OCI-LY7 (cell line): ENCODE measurements at regions not wholly inside any gene's neighbourhood (a gene's known extent, or its start where the extent isn't known, plus 50 kb on each side); places are given as distances from the start of the nearest gene placed in this dataset.
"Not testable (repeated sequence)": the region's sequence is repeated elsewhere in the genome, so short reads cannot be mapped to it uniquely, and the experiment has no call there.

Source experiments
- BruUV-seq: library from RNA; stranded (reverse); fragments of 400-500 nt; replicated peaks from 2 replicates; lab custom pipeline; 2021; lab: Mats Ljungman, UMichigan
- CTCF ChIA-PET: fragments of 300-600 bp; sonication (Branson Sonifier 250); formaldehyde crosslinking; loops from one replicate; lab custom pipeline; 2022; ENCODE audit warnings: antibody characterized with exemption; ENCODE audit not compliant: unreplicated experiment; lab: Charles Lee
- POLR2A ChIA-PET: fragments of 300-600 bp; sonication (Branson Sonifier 250); formaldehyde crosslinking; loops from one replicate; lab custom pipeline; 2022; ENCODE audit warnings: antibody characterized with exemption; lab: Charles Lee
- DNase-seq: peaks from one replicate; pipeline ENCODE4 v3.0.0-alpha.2; 2015; ENCODE audit warnings: low spot score
- H2AFZ ChIP-seq: fragments of 200-600 bp; sonication (generic), shearing (Covaris generic); 2 replicates; pipeline ENCODE4 v1.6.1; 2014; ENCODE audit warnings: mild to moderate bottlenecking, antibody characterized with exemption, low read length, moderate library complexity
- H3K27ac ChIP-seq: fragments of 200-600 bp; sonication (generic); 2 replicates; pipeline ENCODE4 v1.5.1; 2014; ENCODE audit warnings: mixed run types, low read depth, mild to moderate bottlenecking, moderate library complexity, low read length, inconsistent platforms; ENCODE audit not compliant: poor library complexity, severe bottlenecking
- H3K36me3 ChIP-seq: fragments of 200-600 bp; sonication (generic); 2 replicates; pipeline ENCODE4 v1.6.1; 2014; ENCODE audit warnings: mild to moderate bottlenecking, antibody characterized with exemption, low read length, moderate library complexity, mixed read lengths; ENCODE audit not compliant: insufficient read depth
- H3K4me1 ChIP-seq: fragments of 200-600 bp; sonication (generic); 2 replicates; pipeline ENCODE4 v1.5.1; 2014; ENCODE audit warnings: mild to moderate bottlenecking, low read length; ENCODE audit not compliant: insufficient read depth, poor library complexity, severe bottlenecking
- H3K4me2 ChIP-seq: fragments of 200-600 bp; sonication (generic); 2 replicates; pipeline ENCODE4 v1.6.1; 2014; ENCODE audit warnings: mild to moderate bottlenecking, low read length
- H3K4me3 ChIP-seq: fragments of 200-600 bp; sonication (generic); 2 replicates; pipeline ENCODE4 v1.5.1; 2014; ENCODE audit warnings: mild to moderate bottlenecking, low read depth, low read length; ENCODE audit not compliant: poor library complexity, severe bottlenecking
- H3K79me2 ChIP-seq: fragments of 200-600 bp; sonication (generic); 2 replicates; pipeline ENCODE4 v1.6.1; 2016; ENCODE audit warnings: low read depth, mild to moderate bottlenecking, low read length, moderate library complexity, mixed read lengths; ENCODE audit not compliant: insufficient read depth
- H3K9me2 ChIP-seq: fragments of 200-600 bp; sonication (generic); 2 replicates; pipeline ENCODE4 v1.6.1; 2016; ENCODE audit warnings: mild to moderate bottlenecking, low read length, mixed read lengths; ENCODE audit not compliant: insufficient read depth
- H3K9me3 ChIP-seq: fragments of 200-600 bp; sonication (generic); 2 replicates; pipeline ENCODE4 v1.6.1; 2014; ENCODE audit warnings: mild to moderate bottlenecking, mixed run types, low read length, mixed read lengths
- H4K20me1 ChIP-seq: fragments of 200-600 bp; sonication (generic); 2 replicates; pipeline ENCODE4 v1.6.1; 2014; ENCODE audit warnings: mild to moderate bottlenecking, antibody characterized with exemption, low read length, moderate library complexity, mixed read lengths; ENCODE audit not compliant: insufficient read depth
- EZH2phosphoT487 ChIP-seq: fragments of 200-600 bp; sonication (generic); IDR thresholded peaks from 2 replicates; pipeline ENCODE4 v1.6.1; 2018; ENCODE audit warnings: low read depth, borderline replicate concordance, mild to moderate bottlenecking, mixed run types, antibody characterized with exemption, low read length, moderate library complexity, mixed read lengths
- intact Hi-C: fragments of 100-400 bp; cut with micrococcal nuclease; formaldehyde crosslinking; loops from one replicate; pipeline ENCODE4 v1.10.0; 2022; ENCODE audit not compliant: unreplicated experiment
- TF ChIP-seq, protein P1 (sequence below): fragments of 200-600 bp; sonication (generic); conservative IDR thresholded peaks from 2 replicates; pipeline ENCODE4 v1.5.1; 2014; ENCODE audit warnings: mild to moderate bottlenecking, antibody characterized with exemption, low read length, moderate library complexity, mixed read lengths

DNA sequence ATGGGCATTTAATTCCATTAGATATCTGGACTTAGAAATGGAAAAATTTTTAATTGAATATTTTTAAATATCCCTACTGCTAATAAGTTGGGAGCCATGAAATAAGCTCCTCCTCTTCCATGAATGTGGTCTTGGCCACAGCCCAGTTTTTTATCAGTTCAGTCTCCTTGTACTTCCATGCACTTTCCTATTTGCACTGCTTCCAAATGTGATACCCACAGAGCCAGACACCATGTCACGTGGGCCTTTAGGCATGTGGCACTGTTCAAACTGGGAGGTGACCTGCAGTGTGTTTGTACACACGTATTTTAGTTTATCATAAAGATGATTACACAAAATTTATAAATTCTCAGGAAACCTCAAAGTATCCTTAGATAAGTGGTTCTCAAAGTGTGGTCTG lies 80.1 kb upstream of the DGKG start:
- CTCF ChIA-PET = no interaction called here
- H3K27ac ChIP-seq = no peak overlapping the region
- no peak overlapping the region for H3K4me3 ChIP-seq
- no TSS peak for BruUV-seq
- no peaks in the 10 kb centered on the region for H3K9me2 ChIP-seq
- H4K20me1 ChIP-seq = no peaks in the 10 kb centered on the region
- intact Hi-C loops = no loop called here
- H3K36me3 ChIP-seq = no peaks in the 10 kb centered on the region
- POLR2A ChIA-PET = interaction anchor here (0.6 kb wide), 1 partner anchor 93 kb away, joined by 3 read pairs; no protein-coding TSS in a partner anchor
- no peaks in the 10 kb centered on the region for H3K79me2 ChIP-seq
- no peak overlapping the region for H3K4me2 ChIP-seq
- DNase-seq = no peak
- H3K9me3 ChIP-seq = no peaks in the 10 kb centered on the region
- no peaks in the 10 kb centered on the region for H3K4me1 ChIP-seq
- TF ChIP-seq EZH2phosphoT487 = no peak
- TF ChIP-seq, protein P1, sequence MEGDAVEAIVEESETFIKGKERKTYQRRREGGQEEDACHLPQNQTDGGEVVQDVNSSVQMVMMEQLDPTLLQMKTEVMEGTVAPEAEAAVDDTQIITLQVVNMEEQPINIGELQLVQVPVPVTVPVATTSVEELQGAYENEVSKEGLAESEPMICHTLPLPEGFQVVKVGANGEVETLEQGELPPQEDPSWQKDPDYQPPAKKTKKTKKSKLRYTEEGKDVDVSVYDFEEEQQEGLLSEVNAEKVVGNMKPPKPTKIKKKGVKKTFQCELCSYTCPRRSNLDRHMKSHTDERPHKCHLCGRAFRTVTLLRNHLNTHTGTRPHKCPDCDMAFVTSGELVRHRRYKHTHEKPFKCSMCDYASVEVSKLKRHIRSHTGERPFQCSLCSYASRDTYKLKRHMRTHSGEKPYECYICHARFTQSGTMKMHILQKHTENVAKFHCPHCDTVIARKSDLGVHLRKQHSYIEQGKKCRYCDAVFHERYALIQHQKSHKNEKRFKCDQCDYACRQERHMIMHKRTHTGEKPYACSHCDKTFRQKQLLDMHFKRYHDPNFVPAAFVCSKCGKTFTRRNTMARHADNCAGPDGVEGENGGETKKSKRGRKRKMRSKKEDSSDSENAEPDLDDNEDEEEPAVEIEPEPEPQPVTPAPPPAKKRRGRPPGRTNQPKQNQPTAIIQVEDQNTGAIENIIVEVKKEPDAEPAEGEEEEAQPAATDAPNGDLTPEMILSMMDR = no peak
- no peak overlapping the region for H2AFZ ChIP-seq

DNA sequence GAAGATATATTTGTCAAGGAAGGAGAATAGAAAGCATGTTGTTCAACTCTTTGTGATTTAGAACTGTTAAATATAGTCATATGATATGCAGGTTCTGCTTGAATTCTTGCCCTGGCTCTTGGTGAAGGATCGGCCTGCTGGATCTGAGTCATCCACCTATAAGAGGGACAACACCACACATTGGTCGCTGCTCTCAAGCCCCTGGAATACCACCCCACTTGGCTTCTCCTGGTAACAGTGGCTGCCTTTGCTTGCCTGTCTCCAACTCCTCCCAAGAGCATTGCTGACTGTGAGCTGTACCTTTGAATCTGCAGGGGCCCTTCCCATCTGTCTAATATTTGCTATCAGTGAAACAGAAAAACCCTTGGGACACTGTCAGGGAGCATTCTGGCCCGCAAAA lies 78.9 kb upstream of the DGKG start:
- DNase-seq = no peak
- BruUV-seq = no TSS peak
- Histone ChIP-seq H3K27ac (no peak overlapping the region), H4K20me1 (no peaks in the 10 kb centered on the region), H3K4me2 (no peak overlapping the region), H3K4me3 (no peak overlapping the region), H3K9me2 (no peaks in the 10 kb centered on the region), H3K79me2 (no peaks in the 10 kb centered on the region), H3K9me3 (no peaks in the 10 kb centered on the region), H3K36me3 (no peaks in the 10 kb centered on the region), H3K4me1 (no peaks in the 10 kb centered on the region), H2AFZ (no peak overlapping the region)
- intact Hi-C loops = no loop called here
- ChIA-PET CTCF (no interaction called here), POLR2A (no interaction called here)
- TF ChIP-seq, protein P1 = no peak
- no peak for TF ChIP-seq EZH2phosphoT487

DNA sequence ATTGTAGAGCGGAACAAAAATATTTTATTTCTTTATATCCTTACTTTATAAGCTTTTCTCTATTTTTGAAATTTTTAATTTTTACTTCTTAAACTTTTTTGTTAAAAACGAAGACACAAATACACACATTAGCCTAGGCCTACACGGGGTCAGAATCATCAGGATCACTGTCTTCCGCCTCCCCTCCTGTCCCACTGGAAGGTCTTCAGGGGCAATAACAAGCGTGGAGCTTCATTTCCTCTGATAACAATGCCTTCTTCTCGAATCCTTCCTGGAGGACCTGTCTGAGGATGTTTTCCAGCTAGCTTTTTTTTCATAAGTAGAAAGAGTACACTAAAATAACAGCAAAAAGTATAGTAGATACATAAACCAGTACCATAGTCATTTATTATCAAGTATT lies 77.7 kb upstream of the DGKG start:
- ChIA-PET CTCF (no interaction called here), POLR2A (interaction anchor here (0.6 kb wide), 1 partner anchor 177 kb away, joined by 3 read pairs; no protein-coding TSS in a partner anchor)
- Histone ChIP-seq H3K4me3 (no peak overlapping the region), H2AFZ (no peak overlapping the region), H3K9me2 (no peaks in the 10 kb centered on the region), H3K27ac (no peak overlapping the region), H3K79me2 (no peaks in the 10 kb centered on the region), H4K20me1 (no peaks in the 10 kb centered on the region), H3K4me2 (no peak overlapping the region), H3K9me3 (no peaks in the 10 kb centered on the region), H3K4me1 (no peaks in the 10 kb centered on the region), H3K36me3 (no peaks in the 10 kb centered on the region)
- TF ChIP-seq, protein P1 = no peak
- no peak for TF ChIP-seq EZH2phosphoT487
- intact Hi-C loops = no loop called here
- no peak for DNase-seq
- no TSS peak for BruUV-seq

DNA sequence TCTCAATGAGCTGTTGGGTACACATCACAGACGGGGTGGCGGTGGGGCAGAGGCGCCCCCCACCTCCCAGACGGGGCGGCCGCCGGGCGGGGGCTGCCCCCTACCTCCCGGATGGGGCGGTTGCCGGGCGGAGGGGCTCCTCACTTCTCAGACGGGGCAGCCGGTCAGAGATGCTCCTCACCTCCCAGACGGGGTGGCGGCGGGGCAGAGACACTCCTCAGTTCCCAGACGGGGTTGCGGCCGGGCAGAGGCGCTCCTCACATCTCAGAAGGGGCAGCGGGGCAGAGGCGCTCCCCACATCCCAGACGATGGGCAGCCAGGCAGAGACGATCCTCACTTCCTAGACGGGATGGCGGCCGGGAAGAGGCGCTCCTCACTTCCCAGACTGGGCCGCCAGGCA lies 73.3 kb upstream of the DGKG start:
- DNase-seq, H2AFZ ChIP-seq, H3K4me2 ChIP-seq, POLR2A ChIA-PET, H3K27ac ChIP-seq, CTCF ChIA-PET, H3K9me3 ChIP-seq, H3K9me2 ChIP-seq, H4K20me1 ChIP-seq, H3K36me3 ChIP-seq, H3K4me1 ChIP-seq, H3K79me2 ChIP-seq, BruUV-seq, intact Hi-C loops, H3K4me3 ChIP-seq: not testable (repeated sequence)
